GM12873 (cell line): ENCODE measurements at regions not wholly inside any gene's neighbourhood (a gene's known extent, or its start where the extent isn't known, plus 50 kb on each side); places are given as distances from the start of the nearest gene placed in this dataset.

Experiments
- TF ChIP-seq, protein P1 (sequence below): IDR thresholded peaks from 2 replicates; pipeline ENCODE4 v1.5.1; 2012; ENCODE audit warnings: low read depth, mild to moderate bottlenecking, moderate library complexity, low read length, control low read depth; ENCODE audit not compliant: insufficient read depth; ENCODE audit errors: missing control alignments

GRCh38 chr16:64282181-64282580 is 839.7 kb downstream of the CDH11 start:
- TF ChIP-seq, protein P1, sequence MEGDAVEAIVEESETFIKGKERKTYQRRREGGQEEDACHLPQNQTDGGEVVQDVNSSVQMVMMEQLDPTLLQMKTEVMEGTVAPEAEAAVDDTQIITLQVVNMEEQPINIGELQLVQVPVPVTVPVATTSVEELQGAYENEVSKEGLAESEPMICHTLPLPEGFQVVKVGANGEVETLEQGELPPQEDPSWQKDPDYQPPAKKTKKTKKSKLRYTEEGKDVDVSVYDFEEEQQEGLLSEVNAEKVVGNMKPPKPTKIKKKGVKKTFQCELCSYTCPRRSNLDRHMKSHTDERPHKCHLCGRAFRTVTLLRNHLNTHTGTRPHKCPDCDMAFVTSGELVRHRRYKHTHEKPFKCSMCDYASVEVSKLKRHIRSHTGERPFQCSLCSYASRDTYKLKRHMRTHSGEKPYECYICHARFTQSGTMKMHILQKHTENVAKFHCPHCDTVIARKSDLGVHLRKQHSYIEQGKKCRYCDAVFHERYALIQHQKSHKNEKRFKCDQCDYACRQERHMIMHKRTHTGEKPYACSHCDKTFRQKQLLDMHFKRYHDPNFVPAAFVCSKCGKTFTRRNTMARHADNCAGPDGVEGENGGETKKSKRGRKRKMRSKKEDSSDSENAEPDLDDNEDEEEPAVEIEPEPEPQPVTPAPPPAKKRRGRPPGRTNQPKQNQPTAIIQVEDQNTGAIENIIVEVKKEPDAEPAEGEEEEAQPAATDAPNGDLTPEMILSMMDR: no peak

- TF ChIP-seq, protein P1: no peak
These were observed 841.5 kb downstream of the CDH11 start for GRCh38 chr16:64280317-64280716.

GRCh38 chr16:64278196-64278595 is 843.7 kb downstream of the CDH11 start:
- TF ChIP-seq, protein P1: no peak

GRCh38 chr16:64276646-64277045 is 845.2 kb downstream of the CDH11 start:
- TF ChIP-seq, protein P1: no peak

DNA sequence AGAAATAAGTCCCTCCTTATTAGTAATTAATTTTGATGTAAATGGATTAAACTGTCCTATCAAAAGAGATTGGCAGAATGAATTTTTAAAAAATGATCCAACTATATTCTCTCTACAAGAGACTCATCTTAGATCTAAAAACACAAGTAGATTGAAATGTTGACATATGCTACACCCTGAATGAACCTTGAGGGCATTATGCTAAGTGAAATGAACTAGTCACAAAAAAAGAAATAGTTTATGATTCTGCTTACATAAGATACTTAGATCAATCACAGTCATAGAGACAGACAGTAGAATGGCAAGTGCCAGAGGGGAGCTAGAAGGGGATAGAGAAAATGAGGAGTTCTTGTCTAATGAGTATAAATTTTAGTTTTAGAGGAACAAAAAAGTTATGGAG is 849.8 kb downstream of the CDH11 start:
- TF ChIP-seq, protein P1: no peak

DNA sequence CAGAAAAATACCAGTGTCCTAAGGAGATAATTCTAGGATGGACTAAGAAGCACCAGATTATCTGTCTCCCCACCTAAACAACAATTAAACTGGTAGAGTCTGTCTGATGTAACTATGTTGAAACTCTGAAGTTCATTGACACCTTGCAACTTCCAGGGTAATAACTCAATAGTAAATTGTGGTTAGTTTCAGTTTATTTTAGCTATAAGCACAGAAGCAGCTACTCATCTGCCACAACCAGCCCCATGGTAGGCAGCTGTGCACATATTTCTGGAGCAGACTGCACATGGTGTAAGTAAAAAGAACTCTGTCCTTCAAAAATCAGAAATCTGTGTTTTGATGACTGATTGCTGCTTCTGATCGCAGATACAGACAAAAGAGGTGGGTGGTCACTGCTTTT is 852.1 kb downstream of the CDH11 start:
- TF ChIP-seq, protein P1: no peak

- TF ChIP-seq, protein P1: no peak
These were observed 856.1 kb downstream of the CDH11 start for GRCh38 chr16:64265756-64266155.
